Glutamatergic neuron (in vitro differentiated cells): ENCODE measurements at regions not wholly inside any gene's neighbourhood (a gene's known extent, or its start where the extent isn't known, plus 50 kb on each side); places are given as distances from the start of the nearest gene placed in this dataset.

Source experiments
- DNase-seq: peaks from one replicate; pipeline ENCODE4 v3.0.0; 2022
- H3K27ac Mint-ChIP-seq: one replicate; pipeline ENCODE4 v1.8.0; 2020; ENCODE audit warnings: mild to moderate bottlenecking, mixed read lengths, inconsistent platforms; ENCODE audit not compliant: unreplicated experiment
- H3K27me3 Mint-ChIP-seq: one replicate; pipeline ENCODE4 v1.8.0; 2020; ENCODE audit warnings: mild to moderate bottlenecking, moderate library complexity, mixed read lengths, inconsistent platforms; ENCODE audit not compliant: unreplicated experiment
- H3K36me3 Mint-ChIP-seq: one replicate; pipeline ENCODE4 v1.8.0; 2020; ENCODE audit warnings: mild to moderate bottlenecking, mixed read lengths, inconsistent platforms; ENCODE audit not compliant: unreplicated experiment
- H3K4me1 Mint-ChIP-seq: one replicate; pipeline ENCODE4 v1.8.0; 2020; ENCODE audit warnings: mild to moderate bottlenecking, low read depth, mixed read lengths, inconsistent platforms; ENCODE audit not compliant: unreplicated experiment
- H3K4me3 Mint-ChIP-seq: one replicate; pipeline ENCODE4 v1.8.0; 2020; ENCODE audit warnings: mild to moderate bottlenecking, mixed read lengths, inconsistent platforms; ENCODE audit not compliant: unreplicated experiment
- H3K9me3 Mint-ChIP-seq: one replicate; pipeline ENCODE4 v1.8.0; 2020; ENCODE audit warnings: mild to moderate bottlenecking, moderate library complexity, mixed read lengths, inconsistent platforms; ENCODE audit not compliant: unreplicated experiment
- TF ChIP-seq, protein P1 (sequence below): fragments of 200-600 bp; sonication (generic); IDR thresholded peaks from one replicate; pipeline ENCODE4 v1.5.0; 2021; ENCODE audit not compliant: partially characterized antibody, unreplicated experiment

DNA sequence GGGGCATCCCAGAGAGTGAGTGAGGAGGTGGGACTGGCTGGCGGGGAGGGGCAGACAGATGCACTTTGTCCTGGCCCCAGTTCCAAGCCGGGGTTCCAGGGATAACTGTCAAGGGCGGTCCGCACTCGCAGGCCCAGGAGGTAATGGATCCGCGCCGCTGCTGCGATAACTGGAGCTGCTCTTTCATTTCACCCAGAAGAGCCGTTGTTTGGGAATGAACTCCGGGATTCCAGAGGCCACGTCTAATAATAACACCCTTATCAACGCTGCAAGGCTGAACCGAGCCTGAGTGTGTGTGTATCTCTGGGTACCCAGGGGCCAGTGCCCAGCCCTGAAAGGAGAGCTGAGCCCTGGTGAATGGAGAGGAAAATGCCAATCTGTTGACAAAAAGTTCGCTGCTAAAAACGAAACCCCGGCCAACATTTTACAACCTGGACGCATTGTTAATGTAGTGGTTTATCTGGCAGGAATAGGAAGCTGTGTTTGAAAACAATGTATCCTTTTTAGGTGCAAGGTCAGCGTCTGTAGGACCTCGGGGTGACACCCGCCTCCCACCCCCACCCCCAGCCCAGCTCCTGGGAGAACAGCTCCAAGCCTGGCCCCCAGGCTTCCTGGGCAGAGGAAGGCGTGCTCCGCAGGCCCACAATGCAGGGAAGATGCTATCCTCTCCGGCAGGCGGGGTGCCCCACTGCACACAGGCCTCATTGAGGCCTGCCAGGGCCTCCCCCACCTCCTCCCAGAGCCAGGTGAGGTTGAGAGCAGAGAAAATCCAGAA lies 119.7 kb downstream of the PROX1 start:
- Mint-ChIP-seq H3K9me3 (peaks cover 1% of the 10 kb centered on the region), H3K36me3 (peaks cover 6% of the 10 kb centered on the region), H3K4me1 (no peaks in the 10 kb centered on the region), H3K27me3 (no peaks in the 10 kb centered on the region), H3K27ac (no peak overlapping the region), H3K4me3 (no peak overlapping the region)
- TF ChIP-seq, protein P1, sequence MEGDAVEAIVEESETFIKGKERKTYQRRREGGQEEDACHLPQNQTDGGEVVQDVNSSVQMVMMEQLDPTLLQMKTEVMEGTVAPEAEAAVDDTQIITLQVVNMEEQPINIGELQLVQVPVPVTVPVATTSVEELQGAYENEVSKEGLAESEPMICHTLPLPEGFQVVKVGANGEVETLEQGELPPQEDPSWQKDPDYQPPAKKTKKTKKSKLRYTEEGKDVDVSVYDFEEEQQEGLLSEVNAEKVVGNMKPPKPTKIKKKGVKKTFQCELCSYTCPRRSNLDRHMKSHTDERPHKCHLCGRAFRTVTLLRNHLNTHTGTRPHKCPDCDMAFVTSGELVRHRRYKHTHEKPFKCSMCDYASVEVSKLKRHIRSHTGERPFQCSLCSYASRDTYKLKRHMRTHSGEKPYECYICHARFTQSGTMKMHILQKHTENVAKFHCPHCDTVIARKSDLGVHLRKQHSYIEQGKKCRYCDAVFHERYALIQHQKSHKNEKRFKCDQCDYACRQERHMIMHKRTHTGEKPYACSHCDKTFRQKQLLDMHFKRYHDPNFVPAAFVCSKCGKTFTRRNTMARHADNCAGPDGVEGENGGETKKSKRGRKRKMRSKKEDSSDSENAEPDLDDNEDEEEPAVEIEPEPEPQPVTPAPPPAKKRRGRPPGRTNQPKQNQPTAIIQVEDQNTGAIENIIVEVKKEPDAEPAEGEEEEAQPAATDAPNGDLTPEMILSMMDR, result no peak
- no peak for DNase-seq

DNA sequence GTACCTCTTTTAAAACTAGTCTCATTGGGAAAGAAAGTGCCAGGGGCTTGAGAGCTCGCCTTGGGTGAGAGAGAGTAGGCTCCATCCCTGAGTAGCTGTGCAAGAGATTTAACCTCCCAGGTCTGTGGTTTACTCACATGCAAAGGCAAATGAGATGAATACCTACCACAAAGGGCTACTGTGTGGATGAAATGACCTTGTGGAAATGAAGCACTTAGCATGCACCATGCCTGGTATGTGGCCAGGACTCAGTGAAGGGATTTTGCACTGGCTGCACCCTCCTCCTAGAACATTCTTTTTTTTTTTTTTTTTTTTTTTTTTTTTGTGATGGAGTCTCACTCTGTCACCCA lies 120.3 kb downstream of the PROX1 start:
- Mint-ChIP-seq H3K27me3 (no peaks in the 10 kb centered on the region), H3K27ac (no peak overlapping the region), H3K4me1 (no peaks in the 10 kb centered on the region), H3K9me3 (peaks cover 1% of the 10 kb centered on the region), H3K36me3 (peaks cover 6% of the 10 kb centered on the region), H3K4me3 (no peak overlapping the region)
- TF ChIP-seq, protein P1, result no peak
- no peak for DNase-seq

DNA sequence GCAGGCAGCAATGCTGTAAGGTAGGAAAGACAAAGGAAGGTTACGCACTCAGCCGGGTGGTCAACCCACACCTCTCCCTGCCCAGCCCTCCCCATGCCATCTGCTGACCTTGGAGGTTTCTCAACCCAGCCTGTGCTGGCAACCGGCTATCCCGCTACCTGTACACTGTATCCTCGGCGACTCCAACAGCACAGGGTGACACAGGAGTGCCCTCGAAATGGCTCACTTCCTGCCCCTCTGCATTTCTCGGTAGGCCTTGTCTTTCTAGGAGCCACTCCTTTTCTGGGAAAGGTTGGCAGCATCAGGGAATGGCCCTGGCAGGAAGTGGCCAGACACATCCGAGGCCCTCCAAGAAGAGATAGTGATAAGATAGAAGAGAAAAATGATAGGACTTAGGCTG lies 124.0 kb downstream of the PROX1 start:
- Mint-ChIP-seq H3K4me3 (no peak overlapping the region), H3K36me3 (peaks cover under 1% of the 10 kb centered on the region), H3K27ac (no peak overlapping the region), H3K9me3 (peaks cover 1% of the 10 kb centered on the region), H3K27me3 (no peaks in the 10 kb centered on the region), H3K4me1 (no peaks in the 10 kb centered on the region)
- no peak for DNase-seq
- TF ChIP-seq, protein P1, result no peak

DNA sequence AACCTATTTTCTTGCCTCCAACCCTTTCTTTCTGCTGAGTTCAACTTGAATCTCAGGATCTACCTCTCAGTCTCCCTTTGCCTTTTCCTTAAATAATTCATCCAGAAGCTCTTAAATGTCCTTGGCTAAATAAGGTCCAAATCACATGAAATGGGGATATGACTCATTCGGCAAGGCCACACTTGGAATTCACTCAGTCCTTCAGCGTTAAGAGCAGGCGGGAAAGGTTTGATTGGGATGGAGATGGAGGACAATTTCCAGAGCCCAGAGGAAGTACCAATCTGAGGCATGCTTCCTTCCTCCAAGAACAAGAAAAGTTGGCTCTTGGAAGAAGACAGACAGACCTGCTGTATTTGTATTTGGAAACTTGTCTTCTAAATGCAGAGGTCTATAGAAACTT lies 128.5 kb downstream of the PROX1 start:
- Mint-ChIP-seq H3K4me1 (no peaks in the 10 kb centered on the region), H3K4me3 (no peak overlapping the region), H3K9me3 (peaks cover 1% of the 10 kb centered on the region), H3K27me3 (no peaks in the 10 kb centered on the region), H3K27ac (no peak overlapping the region), H3K36me3 (peaks cover 15% of the 10 kb centered on the region)
- no peak for DNase-seq
- TF ChIP-seq, protein P1, result no peak

DNA sequence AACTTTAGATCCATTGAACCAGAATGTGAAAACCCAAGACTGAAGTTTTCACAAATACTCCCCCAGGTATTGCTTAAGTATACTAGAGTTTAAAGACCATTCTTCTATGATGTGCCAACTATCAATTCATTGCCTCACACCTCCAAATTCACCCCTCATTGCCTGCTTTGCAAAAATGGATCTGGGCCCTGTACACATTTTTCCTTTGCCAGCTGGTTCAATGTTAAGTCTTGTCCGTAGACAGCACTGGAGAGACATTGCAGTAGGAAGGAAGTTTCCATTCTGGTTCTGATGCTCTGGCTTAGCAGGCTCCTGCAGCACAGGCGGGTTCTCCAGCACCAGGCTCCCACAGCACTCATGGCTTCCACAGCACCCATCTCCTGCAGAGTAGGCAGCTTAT lies 130.0 kb downstream of the PROX1 start:
- peaks cover 15% of the 10 kb centered on the region for H3K36me3 Mint-ChIP-seq
- no peaks in the 10 kb centered on the region for H3K9me3 Mint-ChIP-seq
- no peak for DNase-seq
- H3K27ac Mint-ChIP-seq, result no peak overlapping the region
- no peaks in the 10 kb centered on the region for H3K27me3 Mint-ChIP-seq
- no peaks in the 10 kb centered on the region for H3K4me1 Mint-ChIP-seq
- H3K4me3 Mint-ChIP-seq, result no peak overlapping the region
- TF ChIP-seq, protein P1, result no peak
